OCI-LY1 (cell line): ENCODE measurements at regions not wholly inside any gene's neighbourhood (a gene's known extent, or its start where the extent isn't known, plus 50 kb on each side); places are given as distances from the start of the nearest gene placed in this dataset.

ENCODE experiments used
- H2AFZ ChIP-seq: fragments of 200-600 bp; sonication (generic), shearing (Covaris generic); 2 replicates; pipeline ENCODE4 v1.6.0; 2014; ENCODE audit warnings: antibody characterized with exemption, mild to moderate bottlenecking, low read length
- H3F3A ChIP-seq: fragments of 200-600 bp; sonication (generic), shearing (Covaris generic); 2 replicates; pipeline ENCODE4 v1.6.0; 2014; ENCODE audit warnings: mild to moderate bottlenecking, antibody characterized with exemption, low read length, moderate library complexity; ENCODE audit not compliant: insufficient read depth
- H3K27ac ChIP-seq: fragments of 200-600 bp; sonication (generic); 2 replicates; pipeline ENCODE4 v1.5.1; 2014; ENCODE audit warnings: low read length, mixed run types, mild to moderate bottlenecking, low read depth; ENCODE audit not compliant: poor library complexity, severe bottlenecking
- H3K27me3 ChIP-seq: fragments of 200-600 bp; sonication (generic); 2 replicates; pipeline ENCODE4 v1.6.0; 2014; ENCODE audit warnings: antibody characterized with exemption, mild to moderate bottlenecking, low read length, moderate library complexity; ENCODE audit not compliant: insufficient read depth
- H3K36me3 ChIP-seq: fragments of 200-600 bp; sonication (generic); 2 replicates; pipeline ENCODE4 v1.6.1; 2014; ENCODE audit warnings: mild to moderate bottlenecking, antibody characterized with exemption, low read length, moderate library complexity, mixed read lengths; ENCODE audit not compliant: insufficient read depth
- H3K4me1 ChIP-seq: fragments of 200-600 bp; sonication (generic); 2 replicates; pipeline ENCODE4 v1.5.1; 2014; ENCODE audit warnings: mild to moderate bottlenecking, low read length, moderate library complexity; ENCODE audit not compliant: insufficient read depth, severe bottlenecking
- H3K4me2 ChIP-seq: fragments of 200-600 bp; sonication (generic), shearing (Covaris generic); 2 replicates; pipeline ENCODE4 v1.6.1; 2014; ENCODE audit warnings: low read length
- H3K4me3 ChIP-seq: fragments of 200-600 bp; sonication (generic); 2 replicates; pipeline ENCODE4 v1.5.1; 2014; ENCODE audit warnings: low read length, low read depth, mild to moderate bottlenecking, mixed read lengths; ENCODE audit not compliant: poor library complexity, severe bottlenecking
- H3K79me2 ChIP-seq: fragments of 200-600 bp; shearing (Covaris generic); 2 replicates; pipeline ENCODE4 v1.6.1; 2016; ENCODE audit warnings: mixed run types, low read length, mixed read lengths; ENCODE audit not compliant: insufficient read depth
- H3K9ac ChIP-seq: fragments of 200-600 bp; sonication (generic), shearing (Covaris generic); 2 replicates; pipeline ENCODE4 v1.6.1; 2014; ENCODE audit warnings: mild to moderate bottlenecking, low read length, mixed read lengths
- H3K9me2 ChIP-seq: fragments of 200-600 bp; sonication (generic), shearing (Covaris generic); 2 replicates; pipeline ENCODE4 v1.6.1; 2014; ENCODE audit warnings: low read depth, mild to moderate bottlenecking, low read length, mixed read lengths
- H3K9me3 ChIP-seq: fragments of 200-600 bp; shearing (Covaris generic); 2 replicates; pipeline ENCODE4 v1.6.1; 2014; ENCODE audit warnings: low read length, mixed read lengths
- H4K20me1 ChIP-seq: fragments of 200-600 bp; sonication (generic), shearing (Covaris generic); 2 replicates; pipeline ENCODE4 v1.6.0; 2016; ENCODE audit warnings: mild to moderate bottlenecking, low read length; ENCODE audit not compliant: insufficient read depth
- EZH2 ChIP-seq: fragments of 200-600 bp; sonication (generic), shearing (Covaris generic); IDR thresholded peaks from 2 replicates; pipeline ENCODE4 v1.8.0; 2017; ENCODE audit warnings: borderline replicate concordance, mixed run types, mild to moderate bottlenecking, antibody characterized with exemption, low read length, moderate library complexity, mixed read lengths
- TF ChIP-seq, protein P1 (sequence below): fragments of 200-600 bp; sonication (generic), shearing (Covaris generic); IDR thresholded peaks from 2 replicates; pipeline ENCODE4 v1.5.1; 2017; ENCODE audit warnings: mild to moderate bottlenecking, antibody characterized with exemption, low read length, moderate library complexity, mixed read lengths

DNA sequence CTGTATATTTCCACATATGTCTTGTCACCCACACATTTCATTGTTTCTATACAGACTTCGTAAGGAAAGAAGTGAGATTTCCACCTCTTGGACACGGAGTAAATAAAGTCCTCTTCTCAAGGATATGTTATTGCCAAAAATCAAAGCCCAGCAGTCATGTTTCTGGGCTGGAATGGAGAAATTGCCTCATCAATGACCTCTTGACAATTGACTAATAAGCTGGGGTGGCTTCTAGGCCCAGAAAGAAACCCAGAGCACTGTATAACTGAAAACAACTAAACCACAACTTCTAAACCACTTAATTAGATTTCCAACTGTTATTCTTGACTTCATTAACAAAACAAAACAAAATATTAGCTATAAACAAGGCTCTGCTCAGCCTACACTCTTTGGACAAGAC lies 56.4 kb upstream of the SLC24A5 start:
- TF ChIP-seq, protein P1, sequence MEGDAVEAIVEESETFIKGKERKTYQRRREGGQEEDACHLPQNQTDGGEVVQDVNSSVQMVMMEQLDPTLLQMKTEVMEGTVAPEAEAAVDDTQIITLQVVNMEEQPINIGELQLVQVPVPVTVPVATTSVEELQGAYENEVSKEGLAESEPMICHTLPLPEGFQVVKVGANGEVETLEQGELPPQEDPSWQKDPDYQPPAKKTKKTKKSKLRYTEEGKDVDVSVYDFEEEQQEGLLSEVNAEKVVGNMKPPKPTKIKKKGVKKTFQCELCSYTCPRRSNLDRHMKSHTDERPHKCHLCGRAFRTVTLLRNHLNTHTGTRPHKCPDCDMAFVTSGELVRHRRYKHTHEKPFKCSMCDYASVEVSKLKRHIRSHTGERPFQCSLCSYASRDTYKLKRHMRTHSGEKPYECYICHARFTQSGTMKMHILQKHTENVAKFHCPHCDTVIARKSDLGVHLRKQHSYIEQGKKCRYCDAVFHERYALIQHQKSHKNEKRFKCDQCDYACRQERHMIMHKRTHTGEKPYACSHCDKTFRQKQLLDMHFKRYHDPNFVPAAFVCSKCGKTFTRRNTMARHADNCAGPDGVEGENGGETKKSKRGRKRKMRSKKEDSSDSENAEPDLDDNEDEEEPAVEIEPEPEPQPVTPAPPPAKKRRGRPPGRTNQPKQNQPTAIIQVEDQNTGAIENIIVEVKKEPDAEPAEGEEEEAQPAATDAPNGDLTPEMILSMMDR = no peak
- TF ChIP-seq EZH2 = no peak
- H3K4me1 ChIP-seq = no peaks in the 10 kb centered on the region

DNA sequence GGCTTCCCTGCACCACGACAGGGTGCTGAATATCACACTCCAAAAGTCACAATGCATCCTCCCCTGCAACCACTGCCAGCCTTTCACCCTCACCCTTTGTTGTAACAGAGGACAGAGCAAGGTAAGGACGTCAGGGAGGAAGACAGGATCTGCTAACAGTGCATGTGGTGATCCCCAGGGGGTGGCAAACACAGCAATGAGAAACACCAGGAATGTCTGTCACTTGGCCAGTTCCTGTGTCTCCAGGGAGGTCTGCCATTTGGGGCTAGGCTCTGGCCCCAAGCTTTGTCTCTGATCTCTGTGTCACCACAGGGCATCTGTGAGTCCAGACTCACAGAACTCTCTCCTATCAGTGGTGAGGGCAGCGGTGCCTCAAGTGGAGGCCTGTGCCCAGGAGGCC lies 54.3 kb upstream of the SLC24A5 start:
- no peaks in the 10 kb centered on the region for H3K9me2 ChIP-seq
- no peaks in the 10 kb centered on the region for H3K36me3 ChIP-seq
- no peak overlapping the region for H2AFZ ChIP-seq
- H3K4me2 ChIP-seq = no peak overlapping the region
- no peak overlapping the region for H3K27ac ChIP-seq
- no peaks in the 10 kb centered on the region for H4K20me1 ChIP-seq
- H3K79me2 ChIP-seq = no peaks in the 10 kb centered on the region
- no peak overlapping the region for H3K4me3 ChIP-seq
- no peaks in the 10 kb centered on the region for H3K4me1 ChIP-seq
- H3F3A ChIP-seq = no peaks in the 10 kb centered on the region
- TF ChIP-seq, protein P1 = no peak
- no peak for TF ChIP-seq EZH2
- 0 out of 2 replicates have a peak, but pooled peaks cover 3% of the 10 kb centered on the region for H3K27me3 ChIP-seq
- H3K9ac ChIP-seq = no peak overlapping the region
- no peaks in the 10 kb centered on the region for H3K9me3 ChIP-seq

More for the DNA sequence above, 56.4 kb upstream of the SLC24A5 start:
- H4K20me1 ChIP-seq = no peaks in the 10 kb centered on the region
- H3K4me3 ChIP-seq = no peak overlapping the region
- H3K9me2 ChIP-seq = no peaks in the 10 kb centered on the region
- H3K9ac ChIP-seq = no peak overlapping the region
- no peak overlapping the region for H3K27ac ChIP-seq
- no peaks in the 10 kb centered on the region for H3K36me3 ChIP-seq
- H2AFZ ChIP-seq = no peak overlapping the region
- no peaks in the 10 kb centered on the region for H3F3A ChIP-seq
- no peak overlapping the region for H3K4me2 ChIP-seq
- no peaks in the 10 kb centered on the region for H3K9me3 ChIP-seq
- 0 out of 2 replicates have a peak, but pooled peaks cover 3% of the 10 kb centered on the region for H3K27me3 ChIP-seq
- no peaks in the 10 kb centered on the region for H3K79me2 ChIP-seq
